ENCODE measurements at regions not wholly inside any gene's neighbourhood (a gene's known extent, or its start where the extent isn't known, plus 50 kb on each side); places are given as distances from the start of the nearest gene placed in this dataset.

- no peak for DNase-seq (ENCODE audit: low spot score in 2 of 2)
- no peak for TF ChIP-seq CTCF (IDR thresholded peaks at IDR 0.05)
- H3K27me3 ChIP-seq = no peaks in the 10 kb centered on the region
- intact Hi-C loops (cut with DNase I) = no loop called here
- no peaks in the 10 kb centered on the region for H3K9me3 ChIP-seq
- no peak overlapping the region for H3K27ac ChIP-seq
- peaks cover 0 to 3% of the 10 kb centered on the region in 2 donors for H3K4me1 ChIP-seq
- H3K36me3 ChIP-seq = no peaks in the 10 kb centered on the region
- H3K4me3 ChIP-seq = no peak overlapping the region
These were observed 89.6 kb downstream of the HDGFL1 start for GRCh38 chr6:22658934-22659333.

GRCh38 chr6:22664968-22665367 lies 95.6 kb downstream of the HDGFL1 start:
- intact Hi-C loops (cut with DNase I) = no loop called here
- H3K4me1 ChIP-seq = peaks cover 0 to 8% of the 10 kb centered on the region in 2 donors
- H3K4me3 ChIP-seq = no peak overlapping the region
- TF ChIP-seq CTCF (IDR thresholded peaks at IDR 0.05) = no peak
- no peaks in the 10 kb centered on the region for H3K9me3 ChIP-seq
- H3K27me3 ChIP-seq = no peaks in the 10 kb centered on the region
- H3K27ac ChIP-seq = no peak overlapping the region
- no peaks in the 10 kb centered on the region for H3K36me3 ChIP-seq
- no peak for DNase-seq (ENCODE audit: low spot score in 2 of 2)

- Histone ChIP-seq H3K36me3 (no peaks in the 10 kb centered on the region), H3K9me3 (no peaks in the 10 kb centered on the region), H3K27me3 (no peaks in the 10 kb centered on the region), H3K4me3 (no peak overlapping the region), H3K27ac (no peak overlapping the region), H3K4me1 (peaks cover 0 to 10% of the 10 kb centered on the region in 2 donors)
- intact Hi-C loops (cut with DNase I) = no loop called here
- no peak for TF ChIP-seq CTCF (IDR thresholded peaks at IDR 0.05)
- no peak for DNase-seq (ENCODE audit: low spot score in 2 of 2)
These were observed 96.7 kb downstream of the HDGFL1 start for GRCh38 chr6:22666021-22666420.

GRCh38 chr6:22666586-22666985 lies 97.2 kb downstream of the HDGFL1 start:
- H3K4me3 ChIP-seq = no peak overlapping the region
- no peaks in the 10 kb centered on the region for H3K9me3 ChIP-seq
- DNase-seq (ENCODE audit: low spot score in 2 of 2) = no peak
- H3K36me3 ChIP-seq = no peaks in the 10 kb centered on the region
- TF ChIP-seq CTCF (IDR thresholded peaks at IDR 0.05) = no peak
- peaks cover 0 to 10% of the 10 kb centered on the region in 2 donors for H3K4me1 ChIP-seq
- no peaks in the 10 kb centered on the region for H3K27me3 ChIP-seq
- no peak overlapping the region for H3K27ac ChIP-seq
- intact Hi-C loops (cut with DNase I) = no loop called here

GRCh38 chr6:22667855-22668254 lies 98.5 kb downstream of the HDGFL1 start:
- Histone ChIP-seq H3K27me3 (no peaks in the 10 kb centered on the region), H3K4me1 (peaks cover 0 to 10% of the 10 kb centered on the region in 2 donors), H3K4me3 (no peak overlapping the region), H3K36me3 (no peaks in the 10 kb centered on the region), H3K27ac (no peak overlapping the region), H3K9me3 (no peaks in the 10 kb centered on the region)
- DNase-seq (ENCODE audit: low spot score in 2 of 2) = no peak
- TF ChIP-seq CTCF (IDR thresholded peaks at IDR 0.05) = no peak
- intact Hi-C loops (cut with DNase I) = no loop called here

- TF ChIP-seq CTCF (IDR thresholded peaks at IDR 0.05) = no peak
- H3K4me3 ChIP-seq = no peak overlapping the region
- no peak for DNase-seq (ENCODE audit: low spot score in 2 of 2)
- H3K27ac ChIP-seq = no peak overlapping the region
- no peaks in the 10 kb centered on the region for H3K36me3 ChIP-seq
- H3K27me3 ChIP-seq = no peaks in the 10 kb centered on the region
- peaks cover 0 to 10% of the 10 kb centered on the region in 2 donors for H3K4me1 ChIP-seq
- H3K9me3 ChIP-seq = no peaks in the 10 kb centered on the region
- intact Hi-C loops (cut with DNase I) = no loop called here
These were observed 98.9 kb downstream of the HDGFL1 start for GRCh38 chr6:22668307-22668706.
